ENCODE measurements at regions not wholly inside any gene's neighbourhood (a gene's known extent, or its start where the extent isn't known, plus 50 kb on each side); places are given as distances from the start of the nearest gene placed in this dataset.

DNA sequence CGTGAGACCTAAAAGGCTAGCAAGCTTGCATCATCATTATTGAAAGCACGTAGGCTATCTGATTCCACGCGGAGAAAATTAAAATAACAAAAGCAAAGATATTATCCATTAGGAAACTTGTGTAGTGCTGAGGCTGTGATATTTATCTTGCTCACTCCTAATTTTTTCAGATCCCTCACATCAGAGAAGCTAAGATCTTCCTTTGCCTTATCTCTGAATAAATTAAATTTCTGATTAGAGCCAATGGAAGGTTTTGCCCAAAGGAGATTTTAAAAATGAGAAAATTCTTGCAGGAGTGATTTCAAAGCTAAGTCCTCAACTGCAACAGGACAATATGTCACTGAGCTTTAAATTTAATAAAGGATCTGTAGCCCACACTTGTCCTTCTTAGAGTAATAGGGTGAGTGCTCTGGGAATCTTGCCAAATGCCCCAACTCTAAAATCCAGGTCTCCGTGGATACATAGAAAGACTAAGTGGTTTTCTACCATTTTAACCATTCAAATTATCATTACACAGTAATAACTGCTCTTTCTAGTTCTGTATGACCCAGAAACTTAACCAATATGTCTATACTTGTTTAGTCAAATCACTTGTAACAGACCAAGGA, 295.0 kb downstream of the CAAP1 start:
- TF ChIP-seq, protein P1, sequence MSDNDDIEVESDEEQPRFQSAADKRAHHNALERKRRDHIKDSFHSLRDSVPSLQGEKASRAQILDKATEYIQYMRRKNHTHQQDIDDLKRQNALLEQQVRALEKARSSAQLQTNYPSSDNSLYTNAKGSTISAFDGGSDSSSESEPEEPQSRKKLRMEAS (CRISPR knock-in tag; IDR thresholded peaks at IDR 0.05), result no peak
- no peak for TF ChIP-seq SMAD3 (CRISPR knock-in tag; IDR thresholded peaks at IDR 0.05; ENCODE audit: borderline replicate concordance)
- TF ChIP-seq, protein P2, sequence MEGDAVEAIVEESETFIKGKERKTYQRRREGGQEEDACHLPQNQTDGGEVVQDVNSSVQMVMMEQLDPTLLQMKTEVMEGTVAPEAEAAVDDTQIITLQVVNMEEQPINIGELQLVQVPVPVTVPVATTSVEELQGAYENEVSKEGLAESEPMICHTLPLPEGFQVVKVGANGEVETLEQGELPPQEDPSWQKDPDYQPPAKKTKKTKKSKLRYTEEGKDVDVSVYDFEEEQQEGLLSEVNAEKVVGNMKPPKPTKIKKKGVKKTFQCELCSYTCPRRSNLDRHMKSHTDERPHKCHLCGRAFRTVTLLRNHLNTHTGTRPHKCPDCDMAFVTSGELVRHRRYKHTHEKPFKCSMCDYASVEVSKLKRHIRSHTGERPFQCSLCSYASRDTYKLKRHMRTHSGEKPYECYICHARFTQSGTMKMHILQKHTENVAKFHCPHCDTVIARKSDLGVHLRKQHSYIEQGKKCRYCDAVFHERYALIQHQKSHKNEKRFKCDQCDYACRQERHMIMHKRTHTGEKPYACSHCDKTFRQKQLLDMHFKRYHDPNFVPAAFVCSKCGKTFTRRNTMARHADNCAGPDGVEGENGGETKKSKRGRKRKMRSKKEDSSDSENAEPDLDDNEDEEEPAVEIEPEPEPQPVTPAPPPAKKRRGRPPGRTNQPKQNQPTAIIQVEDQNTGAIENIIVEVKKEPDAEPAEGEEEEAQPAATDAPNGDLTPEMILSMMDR (IDR thresholded peaks at IDR 0.05), result no peak
- no peak for TF ChIP-seq TCF7 (CRISPR knock-in tag; IDR thresholded peaks at IDR 0.05; ENCODE audit: low read depth)
- TF ChIP-seq FOXJ3 (CRISPR knock-in tag; IDR thresholded peaks at IDR 0.05; ENCODE audit: borderline replicate concordance), result no peak
- TF ChIP-seq, protein P3, sequence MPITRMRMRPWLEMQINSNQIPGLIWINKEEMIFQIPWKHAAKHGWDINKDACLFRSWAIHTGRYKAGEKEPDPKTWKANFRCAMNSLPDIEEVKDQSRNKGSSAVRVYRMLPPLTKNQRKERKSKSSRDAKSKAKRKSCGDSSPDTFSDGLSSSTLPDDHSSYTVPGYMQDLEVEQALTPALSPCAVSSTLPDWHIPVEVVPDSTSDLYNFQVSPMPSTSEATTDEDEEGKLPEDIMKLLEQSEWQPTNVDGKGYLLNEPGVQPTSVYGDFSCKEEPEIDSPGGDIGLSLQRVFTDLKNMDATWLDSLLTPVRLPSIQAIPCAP (CRISPR knock-in tag; IDR thresholded peaks at IDR 0.05), result no peak
- no peak for TF ChIP-seq OVOL2 (CRISPR knock-in tag; IDR thresholded peaks at IDR 0.05; ENCODE audit: borderline replicate concordance)
- TF ChIP-seq, protein P4, sequence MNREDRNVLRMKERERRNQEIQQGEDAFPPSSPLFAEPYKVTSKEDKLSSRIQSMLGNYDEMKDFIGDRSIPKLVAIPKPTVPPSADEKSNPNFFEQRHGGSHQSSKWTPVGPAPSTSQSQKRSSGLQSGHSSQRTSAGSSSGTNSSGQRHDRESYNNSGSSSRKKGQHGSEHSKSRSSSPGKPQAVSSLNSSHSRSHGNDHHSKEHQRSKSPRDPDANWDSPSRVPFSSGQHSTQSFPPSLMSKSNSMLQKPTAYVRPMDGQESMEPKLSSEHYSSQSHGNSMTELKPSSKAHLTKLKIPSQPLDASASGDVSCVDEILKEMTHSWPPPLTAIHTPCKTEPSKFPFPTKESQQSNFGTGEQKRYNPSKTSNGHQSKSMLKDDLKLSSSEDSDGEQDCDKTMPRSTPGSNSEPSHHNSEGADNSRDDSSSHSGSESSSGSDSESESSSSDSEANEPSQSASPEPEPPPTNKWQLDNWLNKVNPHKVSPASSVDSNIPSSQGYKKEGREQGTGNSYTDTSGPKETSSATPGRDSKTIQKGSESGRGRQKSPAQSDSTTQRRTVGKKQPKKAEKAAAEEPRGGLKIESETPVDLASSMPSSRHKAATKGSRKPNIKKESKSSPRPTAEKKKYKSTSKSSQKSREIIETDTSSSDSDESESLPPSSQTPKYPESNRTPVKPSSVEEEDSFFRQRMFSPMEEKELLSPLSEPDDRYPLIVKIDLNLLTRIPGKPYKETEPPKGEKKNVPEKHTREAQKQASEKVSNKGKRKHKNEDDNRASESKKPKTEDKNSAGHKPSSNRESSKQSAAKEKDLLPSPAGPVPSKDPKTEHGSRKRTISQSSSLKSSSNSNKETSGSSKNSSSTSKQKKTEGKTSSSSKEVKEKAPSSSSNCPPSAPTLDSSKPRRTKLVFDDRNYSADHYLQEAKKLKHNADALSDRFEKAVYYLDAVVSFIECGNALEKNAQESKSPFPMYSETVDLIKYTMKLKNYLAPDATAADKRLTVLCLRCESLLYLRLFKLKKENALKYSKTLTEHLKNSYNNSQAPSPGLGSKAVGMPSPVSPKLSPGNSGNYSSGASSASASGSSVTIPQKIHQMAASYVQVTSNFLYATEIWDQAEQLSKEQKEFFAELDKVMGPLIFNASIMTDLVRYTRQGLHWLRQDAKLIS (CRISPR knock-in tag; IDR thresholded peaks at IDR 0.05; ENCODE audit: borderline replicate concordance), result no peak
- TF ChIP-seq, protein P5, sequence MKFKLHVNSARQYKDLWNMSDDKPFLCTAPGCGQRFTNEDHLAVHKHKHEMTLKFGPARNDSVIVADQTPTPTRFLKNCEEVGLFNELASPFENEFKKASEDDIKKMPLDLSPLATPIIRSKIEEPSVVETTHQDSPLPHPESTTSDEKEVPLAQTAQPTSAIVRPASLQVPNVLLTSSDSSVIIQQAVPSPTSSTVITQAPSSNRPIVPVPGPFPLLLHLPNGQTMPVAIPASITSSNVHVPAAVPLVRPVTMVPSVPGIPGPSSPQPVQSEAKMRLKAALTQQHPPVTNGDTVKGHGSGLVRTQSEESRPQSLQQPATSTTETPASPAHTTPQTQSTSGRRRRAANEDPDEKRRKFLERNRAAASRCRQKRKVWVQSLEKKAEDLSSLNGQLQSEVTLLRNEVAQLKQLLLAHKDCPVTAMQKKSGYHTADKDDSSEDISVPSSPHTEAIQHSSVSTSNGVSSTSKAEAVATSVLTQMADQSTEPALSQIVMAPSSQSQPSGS (CRISPR knock-in tag; IDR thresholded peaks at IDR 0.05; ENCODE audit: borderline replicate concordance, low read depth), result no peak
- TF ChIP-seq NR3C1 (CRISPR knock-in tag; conservative IDR thresholded peaks at IDR 0.05; ENCODE audit: low read depth), result no peak
- TF ChIP-seq IRF2 (CRISPR knock-in tag; IDR thresholded peaks at IDR 0.05; ENCODE audit: borderline replicate concordance, low read depth), result no peak
- no peak for TF ChIP-seq NFYB (CRISPR knock-in tag; conservative IDR thresholded peaks at IDR 0.05; ENCODE audit: low read depth)
